Neural crest cell (in vitro differentiated cells): ENCODE measurements at regions not wholly inside any gene's neighbourhood (a gene's known extent, or its start where the extent isn't known, plus 50 kb on each side); places are given as distances from the start of the nearest gene placed in this dataset.

Source experiments
- DNase-seq: peaks from one replicate; pipeline ENCODE4 v3.0.0; 2021; ENCODE audit warnings: low read depth, mixed read lengths, low spot score
- H3K27ac Mint-ChIP-seq: one replicate; pipeline ENCODE4 v1.8.0; 2021; ENCODE audit warnings: mild to moderate bottlenecking, mixed read lengths; ENCODE audit not compliant: unreplicated experiment
- H3K27me3 Mint-ChIP-seq: 2 replicates; pipeline ENCODE4 v1.8.0; 2021; ENCODE audit warnings: low read depth, mild to moderate bottlenecking, mixed read lengths
- H3K36me3 Mint-ChIP-seq: 2 replicates; pipeline ENCODE4 v1.8.0; 2021; ENCODE audit warnings: low read depth, mild to moderate bottlenecking, mixed read lengths
- H3K4me1 Mint-ChIP-seq: 2 replicates; pipeline ENCODE4 v1.8.0; 2021; ENCODE audit warnings: mixed read lengths
- H3K4me3 Mint-ChIP-seq: one replicate; pipeline ENCODE4 v1.8.0; 2021; ENCODE audit warnings: mild to moderate bottlenecking, mixed read lengths
- H3K9me3 Mint-ChIP-seq: 2 replicates; pipeline ENCODE4 v1.8.0; 2021; ENCODE audit warnings: mixed read lengths
- CTCF ChIP-seq: fragments of 200-600 bp; sonication (generic); conservative IDR thresholded peaks from 2 replicates; pipeline ENCODE4 v1.5.0; 2021; ENCODE audit warnings: antibody characterized with exemption, mild to moderate bottlenecking

GRCh38 chr11:134637091-134638015, 225.3 kb upstream of the B3GAT1 start:
- DNase-seq: no peak
- TF ChIP-seq CTCF: no peak
- Mint-ChIP-seq H3K36me3 (no peaks in the 10 kb centered on the region), H3K4me3 (no peak overlapping the region), H3K4me1 (no peaks in the 10 kb centered on the region), H3K9me3 (no peaks in the 10 kb centered on the region), H3K27ac (no peak overlapping the region), H3K27me3 (peaks cover 6% of the 10 kb centered on the region)

GRCh38 chr11:134636071-134636470, 224.0 kb upstream of the B3GAT1 start:
- Mint-ChIP-seq H3K27ac (no peak overlapping the region), H3K4me3 (no peak overlapping the region), H3K9me3 (no peaks in the 10 kb centered on the region), H3K36me3 (no peaks in the 10 kb centered on the region), H3K4me1 (no peaks in the 10 kb centered on the region), H3K27me3 (peaks cover 4% of the 10 kb centered on the region)
- TF ChIP-seq CTCF: no peak
- no peak for DNase-seq

- no peak for TF ChIP-seq CTCF
- H3K27ac Mint-ChIP-seq: no peak overlapping the region
- H3K9me3 Mint-ChIP-seq: no peaks in the 10 kb centered on the region
- no peak overlapping the region for H3K4me3 Mint-ChIP-seq
- H3K27me3 Mint-ChIP-seq: peaks cover 4% of the 10 kb centered on the region
- DNase-seq: no peak
- H3K4me1 Mint-ChIP-seq: no peaks in the 10 kb centered on the region
- no peaks in the 10 kb centered on the region for H3K36me3 Mint-ChIP-seq
These were observed 223.1 kb upstream of the B3GAT1 start for GRCh38 chr11:134634897-134635831.

DNA sequence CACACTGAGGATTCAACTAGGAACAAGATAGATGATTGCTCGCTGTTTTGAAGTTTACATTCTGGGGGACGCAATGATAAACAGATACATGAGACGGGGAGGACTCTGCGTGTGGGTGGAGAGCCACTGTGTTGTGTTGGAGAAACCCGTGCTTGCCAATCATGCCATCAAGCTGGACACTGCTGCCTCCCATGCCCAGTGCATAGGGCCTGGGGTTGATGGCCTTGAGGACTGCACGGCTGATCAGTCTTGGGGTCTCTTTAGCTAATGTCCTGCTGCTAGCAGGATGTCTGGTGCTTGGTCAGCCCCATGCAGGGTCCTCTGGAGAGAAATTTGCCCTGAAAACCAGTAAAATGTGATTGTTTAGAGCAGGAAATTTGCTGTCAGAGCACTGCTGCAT, 221.2 kb upstream of the B3GAT1 start:
- DNase-seq: no peak
- peaks cover 2% of the 10 kb centered on the region for H3K4me1 Mint-ChIP-seq
- H3K4me3 Mint-ChIP-seq: no peak overlapping the region
- H3K9me3 Mint-ChIP-seq: no peaks in the 10 kb centered on the region
- no peaks in the 10 kb centered on the region for H3K27me3 Mint-ChIP-seq
- no peak overlapping the region for H3K27ac Mint-ChIP-seq
- no peak for TF ChIP-seq CTCF
- no peaks in the 10 kb centered on the region for H3K36me3 Mint-ChIP-seq

DNA sequence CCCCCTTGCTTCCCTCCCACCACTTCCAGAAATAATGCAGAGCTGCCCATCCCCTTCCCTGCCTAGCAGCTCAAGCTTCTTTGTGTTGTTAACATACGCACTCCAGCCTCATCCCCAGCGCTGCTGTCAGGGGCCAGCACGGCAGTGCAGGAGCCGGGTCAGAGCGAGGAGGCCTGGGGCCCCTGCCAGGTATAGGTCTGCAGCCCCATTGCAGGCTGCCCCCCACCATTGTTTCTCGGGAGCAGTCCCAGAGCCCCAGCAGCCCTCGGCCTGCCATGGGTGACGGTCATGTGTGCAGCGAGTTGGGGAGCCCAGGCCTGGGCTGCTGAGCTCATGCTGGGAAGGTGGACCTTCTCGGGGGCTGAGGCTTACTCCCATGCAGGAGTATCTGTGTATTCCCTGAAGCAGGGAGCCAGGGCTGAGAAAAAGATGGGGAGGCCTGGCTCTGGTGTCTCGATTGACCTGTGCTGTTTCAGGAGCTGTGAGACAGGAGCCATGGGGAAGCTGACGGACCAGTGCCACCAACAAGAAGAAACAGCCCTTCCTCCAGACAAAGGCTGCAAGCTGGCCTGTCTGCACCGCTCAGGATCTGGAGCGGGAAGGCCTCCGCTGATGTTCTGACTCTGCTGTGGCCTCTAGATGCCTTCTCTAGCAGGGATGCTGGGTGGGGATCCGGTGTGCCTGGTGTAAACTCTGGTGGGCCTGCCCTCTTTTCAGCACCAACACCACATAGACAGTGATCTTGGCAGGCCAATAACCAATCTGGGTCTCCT, 220.5 kb upstream of the B3GAT1 start:
- no peak for DNase-seq
- peaks cover 4% of the 10 kb centered on the region for H3K27me3 Mint-ChIP-seq
- H3K9me3 Mint-ChIP-seq: no peaks in the 10 kb centered on the region
- peaks cover 7% of the 10 kb centered on the region for H3K4me1 Mint-ChIP-seq
- no peak overlapping the region for H3K27ac Mint-ChIP-seq
- H3K36me3 Mint-ChIP-seq: no peaks in the 10 kb centered on the region
- no peak for TF ChIP-seq CTCF
- H3K4me3 Mint-ChIP-seq: no peak overlapping the region
